ENCODE measurements at regions not wholly inside any gene's neighbourhood (a gene's known extent, or its start where the extent isn't known, plus 50 kb on each side); places are given as distances from the start of the nearest gene placed in this dataset.

- TF ChIP-seq POLR2A (IDR thresholded peaks at IDR 0.05) (no peak), CTCF (IDR thresholded peaks at IDR 0.05) (no peak)
Observed at GRCh38 chr16:6545329-6545728, 787.3 kb upstream of the RBFOX1 start.

Data from heart left ventricle (tissue), 13 donors.